Neuronal stem cell (in vitro differentiated cells): ENCODE measurements at regions not wholly inside any gene's neighbourhood (a gene's known extent, or its start where the extent isn't known, plus 50 kb on each side); places are given as distances from the start of the nearest gene placed in this dataset.

ENCODE experiments used
- DNase-seq: peaks from one replicate; pipeline ENCODE4 v3.0.0-alpha.2; 2013; ENCODE audit warnings: low spot score
- H2AFZ ChIP-seq: one replicate; pipeline ENCODE4 v1.6.1; 2013; ENCODE audit warnings: mild to moderate bottlenecking, low read length, inconsistent platforms
- H2AK5ac ChIP-seq: 2 replicates; pipeline ENCODE4 v1.6.1; 2013; ENCODE audit warnings: low read depth, mild to moderate bottlenecking, inconsistent platforms, low read length, moderate library complexity, mixed read lengths
- H2BK120ac ChIP-seq: 2 replicates; pipeline ENCODE4 v1.6.1; 2013; ENCODE audit warnings: low read depth, mild to moderate bottlenecking, inconsistent platforms, low read length, moderate library complexity, mixed read lengths
- H2BK12ac ChIP-seq: one replicate; pipeline ENCODE4 v1.6.1; 2013; ENCODE audit warnings: low read length, inconsistent platforms
- H2BK15ac ChIP-seq: 2 replicates; pipeline ENCODE4 v1.6.1; 2013; ENCODE audit warnings: mild to moderate bottlenecking, low read length, inconsistent platforms, mixed read lengths
- H2BK5ac ChIP-seq: one replicate; pipeline ENCODE4 v1.6.1; 2013; ENCODE audit warnings: inconsistent platforms, mild to moderate bottlenecking, low read length, moderate library complexity
- H3K14ac ChIP-seq: one replicate; pipeline ENCODE4 v1.6.1; 2013; ENCODE audit warnings: low read length, inconsistent platforms
- H3K18ac ChIP-seq: 2 replicates; pipeline ENCODE4 v1.6.1; 2013; ENCODE audit warnings: low read length, inconsistent platforms
- H3K23ac ChIP-seq: 2 replicates; pipeline ENCODE4 v1.6.1; 2013; ENCODE audit warnings: low read depth, mild to moderate bottlenecking, mixed read lengths, low read length, inconsistent platforms; ENCODE audit not compliant: poor library complexity
- H3K27ac ChIP-seq: replicated peaks from 3 replicates; pipeline ENCODE4 v1.5.1; 2013; ENCODE audit warnings: low read length, inconsistent platforms
- H3K27me3 ChIP-seq, 3 experiments: 2 replicates each; pipeline ENCODE4 v1.6.1; 2013; ENCODE audit warnings: low read length in 3 of 3, mild to moderate bottlenecking in 2 of 3, inconsistent platforms in 1 of 3, low read depth in 1 of 3, mixed read lengths in 1 of 3, moderate library complexity in 1 of 3; ENCODE audit not compliant: control insufficient read depth in 3 of 3, insufficient read depth in 3 of 3
- H3K36me3 ChIP-seq, 2 donors: replicated peaks in 1 of 2; 2 replicates each; pipeline ENCODE4 v1.6.1; 2013; ENCODE audit warnings: low read length in 2 of 2; ENCODE audit not compliant: control insufficient read depth in 2 of 2, insufficient read depth in 2 of 2
- H3K4ac ChIP-seq: 2 replicates; pipeline ENCODE4 v1.6.1; 2013; ENCODE audit warnings: inconsistent platforms, mild to moderate bottlenecking, low read length, moderate library complexity
- H3K4me1 ChIP-seq, 2 donors: 1 replicate in 1 of 2; 2 replicates in 1 of 2; pipeline ENCODE4 v1.6.1; 2013; ENCODE audit warnings: low read length in 2 of 2, low read depth in 1 of 2; ENCODE audit not compliant: control insufficient read depth in 2 of 2, insufficient read depth in 1 of 2
- H3K4me2 ChIP-seq: one replicate; pipeline ENCODE4 v1.6.1; 2013; ENCODE audit warnings: mild to moderate bottlenecking, low read length, inconsistent platforms; ENCODE audit not compliant: insufficient read depth, poor library complexity, severe bottlenecking
- H3K4me3 ChIP-seq, 2 donors: 2 replicates each; pipeline ENCODE4 v1.5.1; 2013; ENCODE audit warnings: low read length in 2 of 2, mild to moderate bottlenecking in 2 of 2, inconsistent platforms in 1 of 2, moderate library complexity in 1 of 2
- H3K79me1 ChIP-seq: one replicate; pipeline ENCODE4 v1.6.1; 2013; ENCODE audit warnings: low read depth, mild to moderate bottlenecking, inconsistent platforms, low read length, moderate library complexity
- H3K9ac ChIP-seq: one replicate; pipeline ENCODE4 v1.6.1; 2013; ENCODE audit warnings: mild to moderate bottlenecking, low read depth, low read length, inconsistent platforms; ENCODE audit not compliant: poor library complexity
- H3K9me3 ChIP-seq, 2 donors: replicated peaks in 1 of 2; 2 replicates each; pipeline versions ENCODE3 to v1.6.1; 2013; ENCODE audit warnings: low read length in 2 of 2, mild to moderate bottlenecking in 2 of 2, inconsistent platforms in 1 of 2, low read depth in 1 of 2, mixed read lengths in 1 of 2, moderate library complexity in 1 of 2; ENCODE audit not compliant: control insufficient read depth in 2 of 2, insufficient read depth in 1 of 2
- H4K8ac ChIP-seq: one replicate; pipeline ENCODE4 v1.6.1; 2013; ENCODE audit warnings: low read depth, mild to moderate bottlenecking, inconsistent platforms, low read length, moderate library complexity
- H4K91ac ChIP-seq: one replicate; pipeline ENCODE4 v1.6.1; 2013; ENCODE audit warnings: low read length, low read depth, mild to moderate bottlenecking, inconsistent platforms; ENCODE audit not compliant: poor library complexity
- WGBS, 2 donors: extraction: QIAGEN DNeasy Blood & Tissue Kit; methylation state at CpG; one replicate each; pipeline ENCODE4 v1.1.7; 2013; ENCODE audit warnings: missing lambda C conversion rate in 2 of 2, mixed read lengths in 1 of 2; ENCODE audit not compliant: insufficient read length in 2 of 2, insufficient replicate concordance in 1 of 2; ENCODE audit errors: extremely low coverage in 2 of 2; 5-methylcytosine and 5-hydroxymethylcytosine counted together

DNA sequence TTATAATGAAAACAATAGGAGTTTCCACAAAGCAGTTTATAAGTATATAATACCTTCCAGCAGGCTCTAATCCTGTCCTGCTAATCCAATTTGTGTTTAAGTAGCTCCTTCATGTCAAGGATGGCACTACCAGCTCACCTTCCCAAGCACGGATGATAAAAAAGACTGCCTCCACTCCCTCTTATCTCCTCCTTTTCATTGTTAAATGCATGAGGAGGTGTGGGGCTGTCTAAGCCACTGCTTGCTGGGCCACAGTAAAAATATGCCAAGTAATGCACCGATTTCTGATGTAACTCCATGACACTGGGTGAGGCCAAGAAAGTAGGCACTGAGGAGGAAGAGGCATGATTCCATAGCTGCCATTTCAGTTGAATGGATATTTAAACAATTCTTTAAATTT, 193.1 kb downstream of the ZIC5 start:
- Histone ChIP-seq H2BK15ac (no peak overlapping the region), H3K4me3 (no peak overlapping the region), H4K8ac (no peak overlapping the region), H3K36me3 (no peaks in the 10 kb centered on the region), H2BK120ac (no peak overlapping the region), H2BK12ac (no peak overlapping the region), H3K9ac (no peak overlapping the region), H2AK5ac (no peak overlapping the region), H3K4ac (no peak overlapping the region), H4K91ac (no peak overlapping the region), H3K4me1 (no peaks in the 10 kb centered on the region), H3K14ac (no peak overlapping the region), H2AFZ (no peak overlapping the region), H3K23ac (no peak overlapping the region), H3K79me1 (no peaks in the 10 kb centered on the region), H2BK5ac (no peak overlapping the region), H3K27ac (no peak overlapping the region), H3K4me2 (no peak overlapping the region), H3K9me3 (peaks cover 0 to 14% of the 10 kb centered on the region in 2 donors), H3K18ac (no peak overlapping the region), H3K27me3 (no peaks in the 10 kb centered on the region)
- DNase-seq: no peak
- WGBS, 2 donors: no CpG with 5 or more reads among the region's 2 CpGs

DNA sequence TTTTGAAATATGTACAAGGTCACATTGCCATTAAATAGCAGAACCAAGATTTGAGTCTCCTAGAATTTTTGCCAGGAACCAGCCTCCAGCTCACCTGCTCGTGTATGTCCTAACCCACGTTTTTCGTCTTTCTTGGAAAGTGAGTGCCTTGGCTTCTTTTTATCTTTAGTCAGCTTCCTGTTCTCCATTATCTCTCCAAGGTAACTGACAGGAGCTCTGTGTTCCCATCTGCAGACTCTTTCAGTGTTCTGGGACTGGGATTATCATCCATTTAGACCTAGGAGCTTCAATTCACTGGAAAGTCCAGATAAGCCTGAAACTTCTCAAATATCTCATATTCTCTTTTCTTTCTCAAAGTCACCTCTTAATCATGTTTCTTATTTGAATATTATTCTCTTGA, 193.7 kb downstream of the ZIC5 start:
- Histone ChIP-seq H3K23ac (no peak overlapping the region), H2BK15ac (no peak overlapping the region), H3K4me2 (no peak overlapping the region), H3K9me3 (peaks cover 0 to 14% of the 10 kb centered on the region in 2 donors), H2AFZ (no peak overlapping the region), H3K79me1 (no peaks in the 10 kb centered on the region), H3K18ac (no peak overlapping the region), H2BK120ac (no peak overlapping the region), H3K36me3 (no peaks in the 10 kb centered on the region), H4K8ac (no peak overlapping the region), H2BK12ac (no peak overlapping the region), H3K14ac (no peak overlapping the region), H3K9ac (no peak overlapping the region), H3K27me3 (no peaks in the 10 kb centered on the region), H4K91ac (no peak overlapping the region), H3K4me1 (no peaks in the 10 kb centered on the region), H2AK5ac (no peak overlapping the region), H3K4ac (no peak overlapping the region), H2BK5ac (no peak overlapping the region), H3K4me3 (no peak overlapping the region), H3K27ac (no peak overlapping the region)
- no CpG with 5 or more reads among the region's 3 CpGs for WGBS, 2 donors
- DNase-seq: no peak

DNA sequence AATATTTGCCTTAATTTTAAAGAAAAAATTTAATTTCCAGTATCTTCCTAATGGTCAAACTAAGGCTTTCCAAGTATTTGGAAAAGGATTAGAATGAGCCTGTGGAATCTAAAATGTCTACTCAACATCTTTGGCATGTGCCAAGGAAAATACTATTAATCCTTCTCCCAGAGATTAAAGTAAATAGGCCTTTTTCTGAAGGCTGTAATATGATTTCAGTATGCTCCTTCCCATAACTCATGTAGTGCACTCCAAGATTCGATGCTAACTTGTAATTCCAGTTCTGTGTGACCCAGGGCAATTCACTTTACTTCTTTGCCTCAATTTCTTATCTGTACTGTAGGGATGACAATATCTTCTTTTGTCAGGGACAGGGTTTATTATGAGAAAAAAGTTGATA, 196.9 kb downstream of the ZIC5 start:
- Histone ChIP-seq H2BK12ac (no peak overlapping the region), H2AK5ac (no peak overlapping the region), H3K18ac (no peak overlapping the region), H2AFZ (no peak overlapping the region), H3K36me3 (no peaks in the 10 kb centered on the region), H3K27me3 (no peaks in the 10 kb centered on the region), H2BK5ac (no peak overlapping the region), H2BK15ac (no peak overlapping the region), H3K23ac (no peak overlapping the region), H3K14ac (no peak overlapping the region), H3K9me3 (no peaks in the 10 kb centered on the region), H3K79me1 (no peaks in the 10 kb centered on the region), H2BK120ac (no peak overlapping the region), H4K91ac (no peak overlapping the region), H3K9ac (no peak overlapping the region), H3K4me2 (no peak overlapping the region), H3K4ac (no peak overlapping the region), H4K8ac (no peak overlapping the region), H3K4me3 (no peak overlapping the region), H3K4me1 (no peaks in the 10 kb centered on the region), H3K27ac (no peak overlapping the region)
- WGBS, 2 donors: no CpG with 5 or more reads among the region's 1 CpG
- DNase-seq: no peak

DNA sequence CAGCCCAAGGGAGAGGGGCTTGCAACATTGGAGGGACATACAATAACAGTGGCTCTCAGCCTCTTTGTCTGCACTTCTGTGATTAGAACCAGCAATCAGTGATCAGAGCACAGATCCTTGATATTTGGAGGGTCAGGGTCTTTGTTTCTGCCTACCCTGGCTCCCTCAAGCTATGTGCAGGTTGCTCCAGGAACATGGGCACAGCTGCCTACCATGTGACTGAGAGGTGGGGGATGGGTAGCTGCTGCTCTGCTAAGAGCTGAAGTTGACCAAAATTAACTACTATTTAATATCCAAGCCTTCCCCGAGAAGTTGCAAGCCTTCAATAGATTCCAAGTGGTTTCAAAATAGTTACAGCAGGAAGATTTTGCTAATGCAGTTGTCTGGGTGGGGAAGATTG, 202.6 kb downstream of the ZIC5 start:
- H3K4me2 ChIP-seq: no peak overlapping the region
- H3K27ac ChIP-seq: no peak overlapping the region
- peaks cover 0 to 32% of the 10 kb centered on the region in 2 donors for H3K9me3 ChIP-seq
- no peak overlapping the region for H2BK5ac ChIP-seq
- no peak overlapping the region for H2AFZ ChIP-seq
- H2BK120ac ChIP-seq: no peak overlapping the region
- H3K23ac ChIP-seq: no peak overlapping the region
- H4K8ac ChIP-seq: no peak overlapping the region
- no peaks in the 10 kb centered on the region for H3K79me1 ChIP-seq
- H3K36me3 ChIP-seq: no peaks in the 10 kb centered on the region
- H4K91ac ChIP-seq: no peak overlapping the region
- H3K18ac ChIP-seq: no peak overlapping the region
- no peak overlapping the region for H2BK12ac ChIP-seq
- peaks cover 0 to 2% of the 10 kb centered on the region in 2 donors for H3K4me1 ChIP-seq
- no peak overlapping the region for H3K4me3 ChIP-seq
- H3K14ac ChIP-seq: no peak overlapping the region
- no peak overlapping the region for H3K4ac ChIP-seq
- no peak for DNase-seq
- no peak overlapping the region for H3K9ac ChIP-seq
- H2AK5ac ChIP-seq: no peak overlapping the region
- H2BK15ac ChIP-seq: no peak overlapping the region
- no peaks in the 10 kb centered on the region for H3K27me3 ChIP-seq
- WGBS, 2 donors: no CpG with 5 or more reads among the region's 1 CpG
